GM18520 (cell line): ENCODE measurements at regions not wholly inside any gene's neighbourhood (a gene's known extent, or its start where the extent isn't known, plus 50 kb on each side); places are given as distances from the start of the nearest gene placed in this dataset.
"Not testable (repeated sequence)": the region's sequence is repeated elsewhere in the genome, so short reads cannot be mapped to it uniquely, and the experiment has no call there.

ENCODE experiments used
- ATAC-seq: cut with Tn5 transposase; IDR thresholded peaks from one replicate; pipeline ENCODE4 v1.9.1; 2021; ENCODE audit not compliant: unreplicated experiment

GRCh38 chr3:27661797-27662196 is 60.3 kb downstream of the EOMES start:
- ATAC-seq = no peak

- peak; percentile 35 for ATAC-seq
These were observed 62.7 kb downstream of the EOMES start for GRCh38 chr3:27659279-27660021.

GRCh38 chr3:27658741-27659140 is 63.4 kb downstream of the EOMES start:
- no peak for ATAC-seq

- ATAC-seq = no peak
These were observed 64.3 kb downstream of the EOMES start for GRCh38 chr3:27657871-27658270.

GRCh38 chr3:27657404-27657803 is 64.7 kb downstream of the EOMES start:
- no peak for ATAC-seq

- ATAC-seq = no peak
These were observed 65.3 kb downstream of the EOMES start for GRCh38 chr3:27656790-27657189.

- ATAC-seq = no peak
These were observed 66.6 kb downstream of the EOMES start for GRCh38 chr3:27655547-27655946.

- ATAC-seq = no peak
These were observed 68.1 kb downstream of the EOMES start for GRCh38 chr3:27653803-27654558.

GRCh38 chr3:27649277-27649676 is 72.8 kb downstream of the EOMES start:
- ATAC-seq = no peak

GRCh38 chr3:27646896-27647295 is 75.2 kb downstream of the EOMES start:
- no peak for ATAC-seq

- no peak for ATAC-seq
These were observed 77.2 kb downstream of the EOMES start for GRCh38 chr3:27644941-27645340.

- ATAC-seq = no peak
These were observed 78.8 kb downstream of the EOMES start for GRCh38 chr3:27643355-27643754.

- no peak for ATAC-seq
These were observed 79.3 kb downstream of the EOMES start for GRCh38 chr3:27642796-27643195.

- no peak for ATAC-seq
These were observed 80.1 kb downstream of the EOMES start for GRCh38 chr3:27641888-27642601.

GRCh38 chr3:27641271-27641800 is 80.8 kb downstream of the EOMES start:
- no peak for ATAC-seq

GRCh38 chr3:27639271-27639670 is 82.9 kb downstream of the EOMES start:
- no peak for ATAC-seq

- no peak for ATAC-seq
These were observed 83.5 kb downstream of the EOMES start for GRCh38 chr3:27638594-27638993.

- no peak for ATAC-seq
These were observed 84.7 kb downstream of the EOMES start for GRCh38 chr3:27637346-27637995.

- ATAC-seq = not testable (repeated sequence)
These were observed 87.1 kb downstream of the EOMES start for GRCh38 chr3:27635006-27635405.

GRCh38 chr3:27633224-27633545 is 88.9 kb downstream of the EOMES start:
- ATAC-seq = no peak
